Frontal cortex (tissue), 3 donors: ENCODE measurements at regions not wholly inside any gene's neighbourhood (a gene's known extent, or its start where the extent isn't known, plus 50 kb on each side); places are given as distances from the start of the nearest gene placed in this dataset.

Experiments
- DNase-seq, 2 donors: peaks; one replicate each; pipeline ENCODE4 v3.0.0; 2012; ENCODE audit warnings: low spot score in 2 of 2
- FAIRE-seq: peaks from 2 replicates; lab custom pipeline; 2012; peaks lifted over from hg19 to GRCh38; lab: Jason Lieb, UNC
- donor health status: control.
- donor health status: control.
- donor health status: control.

DNA sequence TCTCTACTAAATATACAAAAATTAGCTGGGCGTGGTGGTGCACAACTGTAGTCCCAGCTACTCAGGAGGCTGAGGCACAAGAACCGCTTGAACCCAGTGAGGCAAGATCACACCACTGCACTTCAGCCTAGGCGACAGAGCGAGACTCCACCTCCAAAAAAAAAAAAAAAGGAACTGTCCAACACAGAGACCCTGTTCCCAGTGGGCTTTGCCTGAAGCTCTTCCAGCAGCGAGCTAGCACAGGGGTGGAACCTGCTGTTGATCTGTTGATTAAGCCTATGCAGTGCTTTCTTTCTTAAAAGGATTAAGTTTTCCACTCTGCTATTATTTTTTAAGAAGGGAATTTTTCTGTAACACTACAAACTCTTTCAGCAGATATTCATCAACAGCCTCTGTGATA is 171.0 kb upstream of the TUT7 start:
- FAIRE-seq = no peak
- no peak for DNase-seq

DNA sequence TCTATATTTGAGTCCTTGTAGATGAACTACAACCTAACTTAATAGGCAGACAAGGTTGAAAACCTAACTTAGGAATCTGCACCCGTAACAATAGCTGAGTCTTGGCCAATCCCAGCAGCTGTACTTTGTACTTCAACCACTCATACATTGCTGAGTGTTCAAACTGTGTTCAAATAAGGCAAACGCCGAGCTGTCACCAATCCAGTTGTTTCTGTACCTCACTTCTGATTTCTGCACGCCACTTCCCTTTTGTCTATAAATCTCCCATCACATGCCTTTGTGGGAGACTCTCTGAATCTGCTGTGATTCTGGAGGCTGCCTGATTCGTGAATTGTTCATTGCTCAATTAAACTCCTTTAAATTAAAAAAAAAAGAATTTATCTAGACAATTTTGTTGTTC is 167.8 kb upstream of the TUT7 start:
- FAIRE-seq = no peak
- no peak for DNase-seq

DNA sequence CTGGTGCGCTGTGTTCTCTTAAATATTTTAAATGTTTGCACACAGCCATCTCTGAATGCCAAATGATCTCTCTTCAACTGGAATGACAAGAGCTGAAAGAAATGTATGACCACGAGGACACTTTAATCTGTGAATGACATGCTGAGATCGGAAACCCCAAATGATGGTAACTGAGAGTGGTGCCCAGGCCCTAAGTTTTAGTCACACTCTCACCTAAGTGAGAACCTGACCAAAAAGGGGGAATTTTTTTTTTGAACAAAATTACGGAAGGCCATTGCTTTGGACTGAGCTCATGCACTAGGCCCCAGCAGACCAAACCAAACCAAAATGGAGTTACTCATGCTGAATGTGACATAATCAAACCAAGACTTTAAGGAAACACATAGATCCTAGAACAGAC is 167.1 kb upstream of the TUT7 start:
- DNase-seq = no peak
- FAIRE-seq = no peak

DNA sequence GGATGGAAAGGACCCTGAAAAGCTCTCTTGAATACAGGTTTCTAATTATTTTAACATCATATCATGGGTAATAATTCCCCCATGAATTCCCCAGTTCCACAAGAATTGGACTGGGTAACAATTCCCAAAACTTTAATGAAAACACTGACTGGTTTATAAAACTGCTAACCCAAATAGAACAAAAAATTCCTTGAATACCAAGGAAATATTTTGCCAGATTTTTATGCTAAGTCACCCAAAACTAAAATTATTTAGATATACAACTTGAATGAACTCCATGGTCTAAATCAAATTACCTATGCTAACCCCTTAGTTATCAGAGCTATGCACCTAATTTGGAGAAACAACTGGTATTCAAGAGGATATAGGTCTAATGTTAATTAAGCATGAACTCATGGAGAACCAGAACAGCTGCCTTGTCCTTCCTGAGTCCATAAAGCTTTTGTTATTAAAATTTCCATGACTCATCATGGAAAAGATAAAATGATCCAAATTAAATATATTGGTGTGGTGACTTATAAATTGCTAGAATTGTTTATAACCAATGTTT is 164.9 kb upstream of the TUT7 start:
- no peak for FAIRE-seq
- no peak for DNase-seq

DNA sequence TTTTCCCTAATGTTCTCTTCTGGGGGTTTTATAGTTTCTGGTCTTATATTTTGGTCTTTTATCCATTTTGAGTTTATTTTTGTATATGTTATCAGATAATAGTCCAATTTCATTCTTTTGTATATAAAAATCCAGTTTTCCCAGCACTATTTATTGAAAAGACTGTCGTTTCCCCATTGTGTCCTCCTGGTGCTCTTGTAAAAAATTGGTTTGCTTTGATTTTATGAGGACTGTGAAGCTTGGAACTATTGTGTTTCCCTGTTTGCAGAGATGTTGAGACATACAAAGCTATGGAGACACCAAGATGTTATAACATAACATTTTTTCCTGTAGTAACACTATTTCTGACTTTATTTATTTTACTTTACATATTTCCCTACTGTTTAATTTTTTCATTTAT is 163.3 kb upstream of the TUT7 start:
- no peak for FAIRE-seq
- no peak for DNase-seq

DNA sequence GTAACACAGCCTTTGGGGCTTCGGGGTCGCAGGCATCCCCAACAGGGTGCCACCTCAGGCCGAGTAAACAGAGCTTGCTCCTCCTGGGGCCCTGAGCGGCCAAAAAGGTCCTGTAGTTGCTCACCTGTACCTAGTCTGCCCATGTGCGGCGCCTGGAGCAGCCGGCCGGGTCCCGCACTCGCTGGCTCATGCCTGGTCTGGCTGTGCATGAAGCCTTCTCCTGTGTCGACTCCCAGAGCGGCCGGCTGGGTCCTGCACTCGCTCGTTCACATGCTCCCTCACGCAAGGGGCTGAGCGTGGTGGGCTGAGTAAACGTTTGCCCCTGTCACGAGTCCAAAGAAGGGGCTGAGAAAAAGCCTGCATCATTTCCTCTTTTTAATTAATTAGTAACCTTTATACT is 162.4 kb upstream of the TUT7 start:
- DNase-seq (no peak), FAIRE-seq (no peak)

DNA sequence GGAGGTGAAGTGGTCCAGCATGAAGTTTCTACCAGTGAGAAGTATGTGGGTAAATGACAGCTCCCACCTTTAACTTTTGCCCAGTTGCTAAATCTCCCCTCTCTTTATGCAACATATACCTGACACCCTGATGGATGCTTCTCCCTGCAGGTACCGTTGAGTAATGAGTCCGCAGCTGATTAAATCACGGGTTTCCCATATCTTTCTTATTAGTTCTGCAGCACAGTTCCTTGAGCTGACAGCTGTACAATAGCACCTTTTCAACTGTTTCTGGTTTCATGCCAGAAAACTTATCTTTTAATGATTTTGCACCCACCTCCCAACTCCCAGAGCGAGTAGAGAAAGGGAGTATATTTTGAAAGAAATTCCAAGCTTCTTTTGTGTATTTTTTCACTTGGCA is 161.0 kb upstream of the TUT7 start:
- no peak for DNase-seq
- no peak for FAIRE-seq

DNA sequence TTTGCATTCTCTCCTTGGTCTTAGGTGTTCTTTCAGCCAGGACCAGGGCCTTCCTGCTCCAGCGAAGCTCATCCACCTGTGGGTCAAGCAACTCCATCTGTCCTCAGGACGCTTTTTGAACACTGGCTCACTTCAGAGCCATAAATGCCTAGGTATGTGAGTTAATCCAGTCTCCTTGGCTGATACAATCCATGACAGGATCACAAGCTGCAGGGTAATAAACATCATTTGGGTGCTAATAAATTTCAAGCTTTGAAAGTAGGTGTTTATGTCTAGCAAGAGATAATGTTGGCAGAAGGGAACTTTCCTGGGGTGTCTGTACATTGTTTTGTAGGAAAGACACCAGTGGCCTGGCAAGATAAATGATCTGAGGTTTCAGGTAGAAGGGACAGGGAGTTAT is 159.2 kb upstream of the TUT7 start:
- FAIRE-seq (no peak), DNase-seq (no peak)

DNA sequence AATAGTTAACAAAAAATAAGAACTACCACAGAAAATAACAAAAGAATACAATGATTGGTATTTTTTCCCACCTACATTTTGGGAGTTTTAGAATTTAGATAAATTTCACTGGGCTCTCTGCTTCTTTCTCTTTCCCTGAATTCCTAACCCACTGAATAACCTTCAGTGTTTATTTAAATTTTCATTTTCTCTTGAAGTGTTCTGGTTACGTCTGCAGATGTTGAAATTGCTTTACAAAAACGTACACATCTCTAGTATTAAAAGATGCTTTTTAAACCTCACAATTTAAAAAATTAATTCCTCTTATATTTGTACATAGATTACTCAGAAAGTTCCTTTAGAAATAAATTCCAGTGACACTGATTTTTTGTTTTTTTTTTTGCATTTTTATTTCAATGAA is 158.7 kb upstream of the TUT7 start:
- no peak for FAIRE-seq
- DNase-seq = no peak

DNA sequence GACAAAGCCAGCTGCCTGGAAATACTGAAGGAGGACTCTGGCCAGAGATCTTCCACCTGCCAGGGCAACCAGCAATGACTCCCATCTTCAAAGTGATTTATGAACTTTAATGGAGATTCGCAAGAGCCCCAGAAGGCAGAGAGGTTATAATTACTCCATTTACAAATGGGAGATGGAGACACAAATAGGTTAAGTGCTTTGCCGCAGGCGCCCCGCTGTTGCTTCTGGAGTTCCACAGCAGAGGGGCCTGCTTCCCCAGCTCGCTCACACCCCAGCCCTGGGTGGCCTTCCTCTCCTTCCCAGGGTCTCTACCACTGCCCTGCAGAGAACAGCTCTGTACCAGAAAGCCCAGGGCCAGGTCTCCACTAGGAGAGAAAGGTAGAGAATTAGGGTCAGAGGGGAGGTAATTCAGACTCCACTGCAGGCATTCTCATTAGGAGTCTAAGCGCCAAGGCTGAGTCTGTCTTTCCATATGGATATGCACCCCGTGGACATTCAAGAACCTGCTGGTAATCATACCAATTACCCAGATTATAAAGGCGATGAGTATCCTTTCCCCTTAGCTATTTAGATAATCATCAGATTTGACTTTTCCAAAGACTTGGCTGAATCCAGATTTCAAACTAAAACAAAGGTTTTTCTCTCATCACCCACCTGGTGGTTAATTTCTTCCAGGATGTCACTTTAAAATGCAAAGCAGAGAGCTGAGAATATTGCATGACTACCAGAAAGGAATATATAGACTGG is 157.6 kb upstream of the TUT7 start:
- DNase-seq (no peak), FAIRE-seq (no peak)

DNA sequence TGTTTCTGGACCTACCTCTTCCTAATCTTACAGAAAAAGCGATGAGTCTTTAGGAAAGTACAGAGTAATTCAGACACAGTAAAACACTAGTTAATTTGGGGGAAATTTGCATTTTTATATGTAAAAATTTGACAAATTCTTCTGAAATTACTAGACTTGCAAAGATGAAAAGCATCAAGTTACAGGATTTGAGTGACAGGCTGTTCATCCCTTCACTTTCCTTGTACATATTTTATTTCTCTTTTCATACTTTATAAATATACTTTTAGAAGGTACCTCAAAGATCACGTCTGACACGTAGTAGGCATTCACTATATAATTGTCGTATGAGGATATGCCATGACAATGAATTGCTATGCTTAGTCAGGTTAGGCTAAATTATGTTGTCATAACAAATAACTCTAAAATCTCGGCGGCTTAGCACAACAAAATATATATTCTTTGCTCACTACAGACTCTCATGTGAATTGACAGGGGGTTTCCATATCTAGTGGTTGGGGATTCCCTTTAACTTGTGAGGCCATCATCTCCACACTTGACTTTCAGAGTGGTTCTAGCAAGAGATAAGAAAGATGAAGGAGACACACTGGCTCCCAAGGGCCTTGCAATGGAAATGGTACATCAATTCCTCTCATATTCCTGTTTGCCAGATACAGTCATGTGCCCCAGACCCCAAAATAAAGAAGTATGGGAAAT is 154.1 kb upstream of the TUT7 start:
- no peak for DNase-seq
- FAIRE-seq = no peak

DNA sequence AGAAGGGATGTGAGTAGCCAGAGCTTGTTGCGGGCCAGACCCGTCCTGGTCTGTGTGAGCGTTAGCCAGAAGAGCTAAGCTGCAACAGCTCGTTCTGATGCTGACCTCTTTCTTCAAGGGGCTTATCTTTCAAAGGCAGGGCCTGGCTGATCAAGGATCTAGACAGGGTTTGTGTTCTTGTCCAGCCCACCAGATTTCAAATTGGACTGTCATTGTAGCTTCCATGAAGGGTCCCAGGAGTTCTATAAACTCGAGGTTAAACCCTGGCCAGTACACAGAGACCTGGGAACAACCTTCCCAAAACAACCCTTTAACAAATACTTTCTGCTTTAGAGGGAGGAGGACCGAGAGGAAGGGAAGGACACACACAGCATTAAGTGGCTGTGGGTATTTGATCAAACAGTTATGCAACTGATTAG is 153.0 kb upstream of the TUT7 start:
- no peak for FAIRE-seq
- DNase-seq = no peak

DNA sequence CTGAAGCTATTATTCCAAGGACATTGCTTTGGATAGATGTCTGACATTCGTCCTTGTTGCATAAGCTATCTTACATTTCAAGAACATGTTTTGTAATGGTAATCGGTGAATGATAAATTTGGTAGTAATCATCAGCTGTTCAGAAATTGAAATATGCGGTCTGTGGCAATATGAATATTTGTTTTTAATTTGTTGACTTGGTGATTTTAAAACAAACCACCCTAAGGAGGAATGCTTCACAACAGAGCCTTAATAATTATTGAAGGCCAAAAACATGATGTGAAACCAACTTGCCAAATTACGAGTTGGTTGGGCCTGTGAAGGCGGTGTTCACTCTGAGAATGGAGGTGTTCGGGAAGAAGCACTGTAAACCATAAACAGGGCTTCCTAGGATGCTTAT is 149.7 kb upstream of the TUT7 start:
- DNase-seq (no peak), FAIRE-seq (no peak)

DNA sequence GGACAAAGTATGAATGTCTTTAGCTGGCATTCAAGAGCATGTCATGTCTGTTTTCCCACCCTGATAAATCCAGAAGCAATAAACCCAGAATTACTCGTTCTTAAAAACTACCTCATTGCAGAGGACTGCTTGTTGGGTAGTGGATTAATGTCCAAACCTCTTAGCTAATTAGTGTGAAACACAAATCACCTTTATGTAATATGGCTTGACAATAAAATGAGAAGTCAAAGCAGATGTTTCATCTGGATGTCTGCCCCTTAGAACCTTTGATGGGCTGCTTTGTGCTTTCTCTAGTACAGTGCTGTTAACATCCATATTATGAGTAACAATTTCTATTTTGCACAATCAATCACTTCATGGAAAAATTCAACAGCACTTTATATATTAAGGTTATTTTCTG is 149.1 kb upstream of the TUT7 start:
- no peak for DNase-seq
- no peak for FAIRE-seq

DNA sequence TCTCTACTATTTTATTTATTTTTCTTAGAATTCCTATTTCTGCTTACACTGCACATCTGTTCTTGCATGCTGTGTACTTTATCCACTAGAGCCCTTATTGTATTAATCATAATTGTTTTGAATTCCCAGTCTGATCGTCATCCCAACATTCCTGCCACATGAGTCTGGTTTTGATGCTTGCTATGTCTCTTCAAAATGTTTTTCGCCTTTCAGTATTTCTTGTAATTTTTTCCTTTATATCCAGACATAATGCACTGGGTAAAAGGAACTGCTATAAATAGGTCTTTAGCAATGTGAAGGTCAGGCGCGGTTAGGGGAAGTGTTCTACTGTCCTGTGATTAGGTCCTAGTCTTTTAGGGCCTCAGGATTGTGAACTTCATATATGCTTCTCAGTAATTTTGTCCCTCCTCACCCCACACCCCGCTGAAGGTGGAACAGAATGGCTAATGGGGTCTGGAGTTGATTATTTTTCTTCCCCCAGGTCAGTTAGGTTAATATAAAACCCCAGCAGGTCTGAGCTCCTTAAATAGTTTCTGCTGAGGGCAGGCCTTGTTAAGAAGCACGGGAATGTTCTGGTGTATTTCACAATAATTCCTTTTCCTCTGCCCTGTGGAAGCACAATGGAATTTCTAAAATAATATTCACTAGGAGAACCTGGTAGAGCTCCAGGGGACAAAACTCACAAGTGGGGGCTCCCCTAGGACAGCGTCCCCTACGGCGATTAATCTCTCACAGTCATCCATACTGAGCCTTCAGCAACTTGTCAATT is 146.6 kb upstream of the TUT7 start:
- FAIRE-seq (no peak), DNase-seq (no peak)

DNA sequence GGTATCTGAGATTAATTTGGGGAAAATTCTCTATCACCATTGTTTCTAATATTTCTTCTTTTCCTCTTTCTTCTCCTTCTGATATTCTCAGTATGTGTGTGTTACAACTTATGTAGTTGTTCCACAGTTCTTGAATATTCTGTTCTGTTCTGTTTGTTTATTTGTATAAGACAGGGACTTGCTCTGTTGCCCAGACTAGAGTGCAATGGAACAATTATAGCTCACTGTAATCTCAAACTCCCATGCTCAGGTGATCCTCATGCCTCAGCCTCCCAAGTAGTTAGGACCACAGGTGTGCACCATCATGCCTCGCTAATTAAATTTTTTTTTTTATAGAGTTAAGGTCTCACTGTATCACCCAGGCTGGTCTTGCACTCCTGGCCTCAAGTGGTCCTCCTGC is 145.8 kb upstream of the TUT7 start:
- FAIRE-seq (no peak), DNase-seq (no peak)

DNA sequence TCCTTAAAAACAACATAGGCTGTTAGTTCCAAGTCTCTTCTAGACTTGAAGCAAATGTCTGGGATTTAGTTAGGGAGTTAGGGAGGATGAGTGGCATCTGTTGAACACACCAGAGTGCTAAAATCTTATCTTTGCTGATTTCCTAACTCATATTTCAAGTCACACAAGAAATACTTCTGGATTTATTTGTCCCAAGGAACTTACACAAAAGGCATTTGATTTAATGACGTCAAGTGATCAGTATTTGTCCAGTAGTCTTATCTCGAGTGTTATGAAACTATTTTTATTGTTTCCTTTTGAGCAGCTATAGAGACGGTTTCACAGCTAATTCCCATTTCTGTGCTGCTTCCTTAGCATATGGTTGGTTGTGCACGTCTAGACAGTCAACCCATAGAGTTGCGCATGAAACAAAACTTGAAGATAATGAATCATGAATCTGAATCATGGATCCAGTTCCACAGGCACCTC is 140.5 kb upstream of the TUT7 start:
- no peak for FAIRE-seq
- DNase-seq = no peak

DNA sequence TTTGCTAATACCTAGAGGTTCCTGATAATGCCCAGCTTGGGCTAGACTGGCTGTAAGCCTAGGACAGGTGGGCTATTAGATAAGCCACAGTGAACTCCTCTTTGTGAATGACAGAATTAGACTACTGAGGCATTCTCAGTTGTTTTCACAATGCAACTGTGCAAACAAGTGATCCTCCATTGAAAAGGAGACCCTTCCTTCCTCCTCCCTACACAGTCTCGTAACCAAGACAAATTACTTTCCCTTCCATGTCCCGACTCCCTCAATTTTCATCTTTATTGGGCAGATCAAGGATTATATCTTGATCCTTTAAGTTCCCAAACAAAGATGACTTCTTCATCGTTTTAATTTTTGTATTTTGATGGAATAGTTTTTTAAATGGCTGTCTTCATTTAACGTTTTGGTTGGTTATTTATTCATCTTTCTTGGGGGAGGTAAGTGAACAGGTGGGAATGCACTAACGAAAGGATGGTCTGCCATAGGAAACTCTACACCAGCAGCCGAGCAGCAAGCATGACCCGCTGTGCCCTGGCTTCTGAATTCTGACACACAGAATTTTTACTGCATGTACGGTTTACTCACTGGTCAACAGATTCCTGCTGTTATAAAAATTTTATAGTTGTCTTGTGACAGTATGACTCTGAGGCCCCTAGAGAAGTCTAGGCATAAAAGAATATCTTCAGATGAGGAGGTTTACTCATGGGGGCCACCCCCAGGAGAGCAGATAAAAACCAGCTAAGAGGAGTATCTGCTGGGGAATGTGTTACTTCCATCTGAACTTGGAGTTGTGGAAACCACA is 137.5 kb upstream of the TUT7 start:
- DNase-seq = no peak
- no peak for FAIRE-seq

DNA sequence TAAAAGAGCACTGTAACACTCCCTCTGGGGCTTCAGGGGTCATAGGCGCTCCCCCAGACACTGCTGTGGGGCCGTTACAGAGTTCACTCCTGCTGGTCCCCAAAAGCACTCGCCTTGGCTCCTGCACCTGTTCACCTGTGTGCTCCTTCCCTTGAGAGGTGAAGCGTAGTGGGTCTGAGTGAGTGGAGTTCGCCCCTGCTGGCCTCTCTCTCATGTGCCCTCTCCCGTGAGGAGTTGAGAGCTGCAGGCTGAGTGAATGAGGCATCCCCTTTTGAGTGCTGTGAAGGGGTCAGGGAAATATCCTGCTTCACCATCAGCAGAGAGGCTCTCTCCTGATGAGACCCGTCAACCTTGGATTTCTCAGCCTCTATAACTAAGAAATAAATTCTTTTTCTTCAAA is 134.6 kb upstream of the TUT7 start:
- DNase-seq = no peak
- no peak for FAIRE-seq

DNA sequence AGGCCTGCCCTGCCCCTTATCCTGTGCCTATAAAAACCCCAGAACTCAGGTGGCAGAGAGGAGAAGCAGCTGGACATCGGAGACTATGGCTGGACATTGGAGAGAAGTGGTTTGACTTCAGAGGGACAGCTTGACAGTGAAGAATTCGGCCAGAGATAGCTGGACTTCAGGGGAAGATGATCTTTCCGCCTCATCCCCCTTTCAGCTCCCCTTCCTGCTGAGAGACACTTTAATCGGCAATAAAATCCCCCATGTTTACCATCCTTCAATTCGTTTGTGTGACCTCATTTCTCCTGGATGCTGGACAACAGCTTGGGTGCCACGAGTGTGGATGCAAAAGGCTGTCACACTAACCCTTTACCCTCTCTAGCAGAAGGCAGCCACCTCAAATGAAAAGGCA is 134.1 kb upstream of the TUT7 start:
- no peak for FAIRE-seq
- no peak for DNase-seq
